ENCODE measurements at regions not wholly inside any gene's neighbourhood (a gene's known extent, or its start where the extent isn't known, plus 50 kb on each side); places are given as distances from the start of the nearest gene placed in this dataset.
"Not testable (repeated sequence)": the region's sequence is repeated elsewhere in the genome, so short reads cannot be mapped to it uniquely, and the experiment has no call there.

DNA sequence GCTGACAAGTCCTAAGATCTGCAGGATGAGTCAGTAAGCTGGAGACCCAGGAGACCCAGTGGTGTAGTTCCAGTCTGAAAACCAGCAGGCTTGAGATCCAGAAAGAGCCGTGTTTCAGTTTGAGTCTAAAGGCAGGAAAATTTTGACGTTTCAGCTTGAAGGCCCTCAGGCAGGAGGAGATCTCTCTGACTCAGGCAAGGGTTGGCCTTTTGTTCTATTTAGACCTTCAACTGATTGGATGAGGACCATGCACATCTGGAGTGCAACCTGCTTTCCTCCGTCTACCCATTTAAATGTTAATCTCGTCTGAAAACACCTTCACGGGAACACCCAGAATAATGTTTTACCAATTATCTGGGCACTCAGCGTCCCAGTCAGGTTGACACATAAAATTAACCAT lies 69.5 kb downstream of the NPIPA7 start:
- not testable (repeated sequence) for DNase-seq

DNA sequence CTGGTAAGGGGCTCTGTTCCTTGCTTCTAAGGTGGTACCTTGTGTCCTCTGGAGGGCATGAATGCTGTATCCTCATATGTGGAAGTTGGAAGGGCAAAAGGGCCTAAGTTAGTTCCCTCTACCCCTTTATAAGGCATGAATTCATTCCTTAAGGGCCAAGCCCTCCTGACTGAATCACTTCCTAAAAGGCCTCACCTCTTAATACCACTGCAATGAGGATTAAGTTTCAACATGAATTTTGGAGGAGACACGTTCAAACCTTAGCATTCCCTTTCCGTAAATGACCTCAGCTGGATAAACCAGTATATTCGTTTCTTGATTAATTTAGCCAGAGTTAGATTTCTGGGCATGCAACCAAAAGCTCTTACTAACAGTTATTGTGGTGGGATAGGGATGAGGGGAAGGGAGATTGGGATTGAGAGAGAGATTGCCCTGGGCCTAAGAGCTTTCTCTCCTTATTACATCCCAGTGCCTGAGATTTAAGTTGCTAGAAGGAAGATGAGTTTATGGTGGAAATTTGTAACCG lies 70.8 kb downstream of the NPIPA7 start:
- not testable (repeated sequence) for DNase-seq

DNA sequence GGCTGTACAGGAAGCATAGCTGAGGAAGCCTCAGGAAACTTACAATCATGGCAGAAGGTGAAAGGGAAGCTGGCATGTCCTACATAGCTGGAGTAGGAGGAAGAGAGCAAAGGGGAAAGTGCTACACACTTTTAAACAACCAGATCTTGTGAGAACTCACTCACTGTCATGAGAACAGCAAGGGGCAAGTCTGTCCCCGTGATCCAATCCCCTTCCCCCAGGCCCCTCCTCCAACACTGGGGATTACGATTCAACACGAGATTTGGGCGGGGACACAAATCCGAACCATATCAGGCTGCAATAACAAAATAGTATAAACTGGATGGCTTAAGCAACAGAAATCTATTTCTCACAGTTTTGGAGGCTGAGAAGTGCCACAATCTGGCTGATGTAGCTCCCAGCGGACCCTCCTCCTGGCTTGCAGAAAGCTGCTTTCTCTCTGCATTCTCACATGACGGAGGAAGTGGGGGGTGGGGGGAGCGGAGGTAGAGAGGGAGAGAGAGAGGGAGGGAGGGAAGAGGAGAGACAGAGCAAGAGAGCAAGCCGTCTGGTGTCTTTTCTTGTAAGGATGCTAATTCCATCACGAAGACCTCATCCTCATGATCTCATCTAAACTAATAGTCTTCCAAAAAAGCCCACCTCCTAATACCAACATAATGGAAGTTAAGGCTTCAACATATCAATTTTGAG lies 72.9 kb downstream of the NPIPA7 start:
- not testable (repeated sequence) for DNase-seq

DNA sequence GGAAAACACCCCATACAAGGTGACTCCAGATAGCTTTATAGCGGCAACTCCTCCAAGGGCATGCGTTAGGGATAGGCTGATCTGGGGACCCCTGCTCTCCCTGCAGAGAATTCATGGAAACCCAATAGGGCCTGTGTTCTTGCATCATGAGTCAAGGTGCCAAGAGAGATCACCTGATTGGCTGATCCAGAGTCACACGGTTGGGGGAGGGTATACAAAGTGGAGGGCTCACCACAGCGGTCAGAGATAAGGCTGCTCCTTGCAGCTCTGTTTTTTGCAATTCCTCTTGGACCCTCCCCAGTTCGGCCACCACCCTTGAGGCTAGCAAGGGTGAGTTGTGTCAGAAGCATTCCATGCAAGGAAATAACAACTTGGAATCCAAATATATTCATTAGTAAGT lies 79.6 kb downstream of the NPIPA7 start:
- DNase-seq: not testable (repeated sequence)

DNA sequence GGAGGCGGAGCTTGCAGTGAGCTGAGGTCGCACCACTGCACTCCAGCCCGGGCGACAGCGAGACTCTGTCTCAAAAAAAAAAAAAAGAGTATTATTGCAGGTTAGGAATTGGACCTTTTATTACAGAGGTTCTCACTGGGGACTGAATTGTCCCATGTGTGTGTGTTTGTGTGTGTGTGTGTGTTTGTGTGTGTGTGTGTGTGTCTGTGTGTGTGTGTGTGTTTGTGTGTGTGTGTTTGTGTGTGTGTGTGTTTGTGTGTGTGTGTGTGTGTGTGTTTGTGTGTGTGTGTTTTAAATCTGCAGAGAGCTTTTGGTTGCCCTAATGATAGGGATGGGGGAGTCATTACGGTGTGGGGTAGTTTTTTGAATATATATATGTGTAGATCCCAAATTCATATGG lies 84.9 kb downstream of the NPIPA7 start:
- not testable (repeated sequence) for DNase-seq

DNA sequence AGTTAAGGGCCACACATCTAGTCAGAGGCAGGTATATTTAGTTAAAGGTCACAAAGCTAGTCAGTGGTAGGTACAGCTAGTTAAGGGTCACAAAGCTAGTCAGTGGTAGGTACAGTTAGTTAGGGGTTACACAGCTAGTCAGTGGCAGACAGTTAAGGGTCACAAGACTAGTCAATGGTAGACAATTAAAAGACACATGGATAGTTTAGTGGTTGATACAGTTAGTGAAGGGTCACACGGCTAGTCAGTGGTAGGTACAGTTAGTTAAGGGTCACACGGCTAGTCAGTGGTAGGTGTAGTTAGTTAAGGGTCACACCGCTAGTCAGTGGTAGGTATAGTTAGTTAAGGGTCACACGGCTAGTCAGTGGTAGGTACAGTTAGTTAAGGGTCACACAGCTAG lies 110.0 kb downstream of the NPIPA7 start:
- DNase-seq: not testable (repeated sequence)

DNA sequence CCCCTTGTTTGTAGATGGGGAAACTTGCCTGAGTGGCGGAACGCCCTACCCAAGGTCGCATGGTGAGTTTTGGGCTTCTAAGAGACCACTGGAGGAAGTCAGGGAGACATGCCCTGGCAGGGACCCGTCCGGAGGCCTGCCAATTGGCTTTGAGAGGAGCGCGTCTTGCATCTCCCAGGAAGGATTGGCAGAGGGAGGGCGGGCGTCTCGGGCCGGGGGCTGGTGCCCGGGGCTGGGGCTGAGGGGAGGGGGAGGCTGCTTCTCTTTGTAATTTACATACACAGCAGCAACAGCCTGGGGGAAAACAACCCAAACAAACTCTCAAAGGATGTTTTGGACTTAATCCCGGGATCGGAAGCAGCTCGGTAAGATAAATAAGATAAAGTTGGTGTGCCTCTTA lies 110.5 kb downstream of the NPIPA7 start:
- DNase-seq: not testable (repeated sequence)

DNA sequence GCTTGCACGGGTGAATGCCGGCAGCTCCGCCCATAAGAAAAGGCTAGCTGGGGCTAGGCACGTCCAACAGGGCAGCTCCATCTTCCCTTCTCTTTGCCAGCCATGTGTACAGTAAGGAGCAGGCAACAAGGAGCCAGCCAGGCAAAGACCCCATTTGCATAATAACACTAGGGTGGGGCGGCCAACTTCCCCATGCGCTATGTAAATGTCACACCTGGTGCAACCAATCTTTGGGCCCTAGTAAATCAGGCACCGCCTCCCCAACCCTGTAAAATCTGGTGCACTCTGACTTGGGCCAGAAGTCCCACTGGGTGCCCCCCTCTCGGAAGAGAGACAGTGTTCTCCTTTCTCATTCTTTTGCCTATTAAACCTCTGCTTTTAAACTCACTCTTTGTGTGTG lies 115.2 kb downstream of the NPIPA7 start:
- not testable (repeated sequence) for DNase-seq

DNA sequence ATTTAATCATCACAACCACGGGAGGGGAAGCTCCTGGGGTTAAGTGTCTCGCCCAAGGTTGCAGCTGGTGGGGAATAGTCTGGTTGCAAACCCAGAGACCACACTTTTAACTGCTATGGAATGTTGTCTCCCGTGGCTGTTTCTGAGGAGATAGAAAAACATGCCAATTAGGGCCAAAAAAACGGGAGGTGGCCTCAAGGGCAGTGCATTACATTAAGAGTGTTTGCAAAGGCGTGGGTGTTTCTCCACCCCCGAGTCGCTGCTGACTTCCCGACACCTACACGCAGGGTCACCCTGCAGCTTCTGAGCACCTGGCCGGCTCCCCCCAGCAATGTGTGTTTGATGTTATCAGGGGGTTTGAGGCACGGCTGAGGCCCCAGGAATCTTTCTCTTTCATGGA lies 116.1 kb downstream of the NPIPA7 start:
- DNase-seq: not testable (repeated sequence)

DNA sequence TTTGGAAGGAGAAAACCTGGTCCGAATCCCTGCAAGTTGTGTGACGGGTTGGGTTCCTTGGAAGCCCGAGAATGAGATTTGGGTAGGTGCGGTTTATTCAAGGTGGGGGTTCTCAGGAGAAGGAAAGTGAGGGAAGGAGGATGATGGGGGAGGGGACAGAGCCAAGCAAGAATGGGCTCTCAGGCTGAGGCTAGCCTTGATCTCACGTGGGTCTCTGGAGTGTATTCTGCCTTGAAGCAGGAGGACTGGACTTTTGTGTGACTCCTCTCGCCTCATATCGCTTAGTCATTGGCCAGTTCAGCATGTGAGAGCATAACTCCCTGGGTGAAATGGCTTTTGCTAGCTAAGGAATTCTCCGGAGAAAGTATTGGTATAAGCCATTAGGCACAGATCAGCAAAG lies 120.9 kb downstream of the NPIPA7 start:
- DNase-seq: not testable (repeated sequence)

DNA sequence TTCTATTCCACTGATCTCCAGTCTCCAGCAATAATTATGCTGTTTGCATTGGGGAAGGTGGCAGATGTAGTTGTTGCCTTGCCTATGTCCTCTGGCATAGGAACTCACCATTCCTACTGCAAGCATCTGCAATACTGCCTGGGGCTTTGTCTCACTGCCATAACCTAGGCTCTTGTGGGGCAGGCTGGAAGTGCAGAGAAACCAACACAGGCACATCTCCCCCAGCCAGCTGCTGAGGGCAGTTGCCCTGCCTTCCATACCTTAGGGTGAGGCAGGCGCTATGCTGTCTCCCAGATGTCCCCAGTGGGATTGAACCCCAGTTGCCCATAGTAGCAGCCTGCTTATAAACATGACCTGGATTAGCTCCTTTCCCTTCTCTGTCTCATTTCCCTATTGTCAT lies 128.1 kb downstream of the NPIPA7 start:
- not testable (repeated sequence) for DNase-seq

DNA sequence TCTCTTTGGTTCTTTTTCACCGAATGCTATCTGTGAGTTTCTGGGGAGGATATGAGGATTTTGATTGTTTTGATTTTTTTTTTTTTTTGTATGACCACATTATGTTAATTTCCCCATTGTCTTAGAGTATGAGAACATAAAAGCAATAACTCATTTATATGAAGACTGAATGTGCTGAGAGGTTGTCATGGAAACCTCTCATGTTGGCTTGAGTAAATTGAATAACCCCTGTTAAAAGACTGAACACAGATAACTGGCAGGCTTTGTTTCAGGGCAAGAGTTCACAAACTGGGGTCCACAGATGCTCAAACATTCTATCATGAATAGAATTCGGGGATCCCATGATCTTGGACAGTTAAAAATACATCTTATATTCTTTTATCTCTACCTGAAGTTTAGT lies 129.4 kb downstream of the NPIPA7 start:
- not testable (repeated sequence) for DNase-seq

DNA sequence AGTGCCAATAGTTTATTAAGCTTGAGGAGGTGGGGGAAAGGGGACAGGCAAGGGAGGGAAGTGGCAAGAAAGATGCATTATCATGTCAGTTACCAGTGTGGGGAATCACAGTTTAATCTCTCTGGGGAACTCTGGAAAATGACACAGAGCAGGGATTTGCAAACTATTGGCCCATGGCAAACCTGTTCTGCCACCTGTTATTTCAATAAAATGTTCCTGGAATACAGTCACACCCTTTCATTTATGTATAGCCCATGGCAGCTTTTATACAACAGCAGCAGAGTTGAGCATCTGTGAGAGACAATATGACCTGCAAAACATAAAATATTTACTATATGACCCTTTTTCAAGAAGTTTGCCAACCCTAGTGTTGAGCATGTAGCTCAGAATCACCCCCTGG lies 140.5 kb downstream of the NPIPA7 start:
- not testable (repeated sequence) for DNase-seq

DNA sequence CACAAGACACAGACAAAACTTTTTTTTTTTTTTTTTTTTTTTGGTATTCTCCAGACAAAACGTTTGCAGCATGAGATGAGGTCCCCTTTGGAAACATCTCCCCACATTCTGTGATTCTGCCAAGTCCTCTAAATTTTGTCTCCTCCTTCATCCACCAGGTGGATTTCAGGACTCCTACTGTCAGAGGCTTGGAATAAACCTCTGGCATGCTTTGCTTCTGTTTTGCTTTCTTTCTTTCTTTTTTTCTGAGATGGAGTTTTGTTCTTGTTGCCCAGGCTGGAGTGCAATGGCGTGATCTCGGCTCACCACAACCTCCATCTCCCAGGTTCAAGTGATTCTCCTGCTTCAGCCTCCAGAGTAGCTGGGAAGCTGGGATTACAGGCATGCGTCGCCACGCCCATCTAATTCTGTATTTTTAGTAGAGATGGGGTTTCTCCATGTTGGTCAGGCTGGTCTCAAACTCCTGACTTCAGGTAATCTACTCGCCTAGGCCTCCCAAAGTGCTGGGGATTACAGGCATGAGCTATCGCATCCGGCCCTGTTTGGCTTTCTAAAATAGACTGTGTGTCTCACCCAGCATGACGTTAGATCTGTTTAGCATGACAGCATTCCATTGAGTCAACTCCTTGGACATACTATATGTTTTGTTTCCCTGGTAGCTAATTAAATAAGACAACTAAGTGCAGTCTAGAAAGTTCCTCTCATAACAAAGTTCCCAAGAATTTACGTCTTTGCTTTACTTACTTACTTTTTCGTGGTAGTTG lies 142.5 kb downstream of the NPIPA7 start:
- DNase-seq: not testable (repeated sequence)

DNA sequence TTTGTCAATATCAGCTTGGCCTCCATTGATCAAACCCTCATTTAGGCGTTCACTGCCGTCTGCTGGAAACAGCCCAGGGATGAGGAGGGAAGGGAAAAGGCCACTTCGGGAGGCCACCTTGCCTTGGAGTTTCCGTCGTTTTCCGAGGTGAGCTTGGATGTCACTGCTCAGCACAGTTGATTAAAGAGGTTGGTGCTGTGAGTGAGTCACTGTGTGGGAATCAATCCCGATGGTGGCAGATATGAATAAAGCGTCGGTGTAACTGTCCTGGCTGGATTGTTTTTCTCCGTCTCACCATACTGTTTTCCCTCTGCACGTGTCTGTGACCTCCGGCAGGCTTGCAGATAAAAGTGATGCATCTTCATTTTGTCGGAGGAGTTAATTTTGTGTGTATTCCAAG lies 148.1 kb downstream of the NPIPA7 start:
- DNase-seq: not testable (repeated sequence)

DNA sequence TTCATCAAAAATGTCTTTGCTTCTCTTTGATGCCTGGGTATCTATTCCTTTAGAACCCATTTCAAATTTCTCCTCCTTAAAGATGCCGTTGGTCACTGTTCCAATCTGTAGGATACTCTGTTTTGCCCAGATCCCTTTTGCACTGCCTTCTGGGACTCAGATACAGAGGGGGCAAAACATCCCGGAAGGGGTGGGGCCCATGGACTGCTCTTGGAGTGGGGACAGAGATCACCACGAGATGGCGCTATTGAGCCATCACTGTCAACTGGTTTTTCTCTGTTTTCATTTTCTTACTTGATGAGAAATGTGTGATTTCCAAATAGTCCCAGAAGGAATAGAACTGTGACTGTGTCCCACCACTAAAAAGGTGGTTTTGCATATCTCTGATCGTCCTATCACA lies 151.8 kb downstream of the NPIPA7 start:
- not testable (repeated sequence) for DNase-seq

DNA sequence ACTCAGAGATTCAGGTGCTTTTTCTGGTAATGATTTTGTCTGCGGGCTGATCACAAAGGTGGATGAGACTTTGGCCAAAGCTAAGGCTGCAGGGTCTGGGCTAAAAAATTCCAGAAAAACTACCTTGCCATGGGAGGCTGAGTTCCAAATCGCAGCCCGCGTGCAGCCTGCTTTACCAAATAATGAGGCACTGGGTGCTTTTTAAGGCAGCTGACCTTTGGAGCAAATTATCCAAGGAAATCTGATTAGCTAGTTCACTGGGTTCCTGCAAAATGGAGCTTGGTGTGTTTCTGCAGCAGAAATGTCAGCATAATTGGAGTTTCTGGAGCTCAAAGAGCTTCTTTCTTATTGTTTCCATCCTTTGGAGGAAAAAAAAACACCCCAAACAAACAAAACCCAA lies 156.6 kb downstream of the NPIPA7 start:
- DNase-seq: not testable (repeated sequence)

DNA sequence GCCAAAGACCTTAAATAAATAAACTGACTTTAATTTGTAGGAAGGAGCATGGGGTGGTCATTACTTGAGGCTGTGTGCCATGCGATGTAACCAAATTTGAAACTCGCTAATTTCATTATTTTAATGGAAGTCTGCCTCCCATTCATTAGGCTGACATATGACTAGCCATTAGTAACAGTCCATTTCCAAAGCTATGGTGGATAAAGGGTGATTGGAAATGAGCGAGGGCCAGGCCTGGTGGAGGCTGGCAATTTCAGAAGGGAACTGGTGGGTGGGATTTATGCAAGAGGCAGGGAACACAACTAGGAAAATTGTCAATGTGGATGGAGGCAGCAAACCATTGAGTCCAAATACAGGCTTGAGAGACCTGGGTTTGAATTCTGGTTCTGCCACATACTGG lies 157.2 kb downstream of the NPIPA7 start:
- not testable (repeated sequence) for DNase-seq

DNA sequence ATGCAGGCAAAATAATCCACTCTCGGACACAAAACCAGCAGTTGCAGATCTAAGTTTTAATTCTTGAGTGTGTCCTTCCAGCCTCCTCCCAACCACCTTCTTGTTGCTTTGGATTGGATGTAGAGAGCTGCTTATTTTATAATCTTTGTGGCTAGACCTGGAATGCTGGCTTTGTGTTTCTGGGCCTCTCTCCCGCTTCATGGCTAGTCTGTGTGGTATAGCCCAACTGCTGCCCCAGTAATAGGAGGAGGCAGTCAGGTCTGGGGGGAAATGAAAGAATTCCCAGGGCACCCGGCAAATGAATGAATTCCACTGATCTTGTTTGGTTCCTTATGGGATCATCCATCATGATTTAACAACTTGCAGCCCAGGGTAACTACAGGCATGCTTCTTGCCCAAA lies 170.8 kb downstream of the NPIPA7 start:
- not testable (repeated sequence) for DNase-seq

DNA sequence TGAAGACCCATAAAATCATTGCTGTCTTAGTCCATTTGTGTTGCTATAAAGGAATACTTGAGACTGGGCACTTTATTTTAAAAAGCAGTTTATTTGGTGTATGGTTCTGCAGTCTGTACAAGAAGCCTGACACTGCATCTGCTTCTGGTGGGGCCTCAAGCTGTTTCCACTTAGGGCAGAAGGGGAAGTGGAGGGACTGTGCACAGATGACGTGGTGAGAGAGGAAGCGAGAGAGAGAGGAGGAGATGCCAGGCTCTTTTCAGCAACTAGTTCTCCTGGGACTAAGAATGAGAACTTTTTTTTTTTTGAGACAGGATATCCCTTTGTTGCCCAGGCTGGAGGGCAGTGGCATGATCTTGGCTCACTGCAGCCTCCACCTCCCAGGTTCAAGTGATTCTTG lies 171.9 kb downstream of the NPIPA7 start:
- DNase-seq: not testable (repeated sequence)

DNA sequence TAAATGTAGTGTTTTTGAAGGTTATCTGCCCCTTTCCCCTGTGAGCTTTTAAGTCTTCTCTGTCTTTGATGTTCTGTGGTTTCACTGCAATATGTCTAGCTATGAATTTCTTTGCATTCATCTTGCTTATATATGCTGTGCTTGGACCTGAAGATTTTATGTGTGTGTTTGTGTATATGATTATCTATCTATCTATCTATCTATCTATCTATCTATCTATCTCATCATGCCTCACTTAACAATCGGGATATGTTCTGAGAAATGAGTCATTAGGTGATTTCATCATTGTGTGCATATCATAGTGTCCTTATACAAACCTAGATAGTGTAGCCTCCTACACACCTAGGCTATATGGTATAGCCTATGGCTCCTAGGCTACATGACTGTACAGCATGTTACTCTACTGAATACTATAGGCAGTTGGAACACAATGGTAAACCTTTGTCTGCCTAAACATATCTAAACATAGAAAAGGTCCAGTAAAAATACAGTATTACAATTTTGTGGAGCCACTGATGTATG lies 173.9 kb downstream of the NPIPA7 start:
- not testable (repeated sequence) for DNase-seq

DNA sequence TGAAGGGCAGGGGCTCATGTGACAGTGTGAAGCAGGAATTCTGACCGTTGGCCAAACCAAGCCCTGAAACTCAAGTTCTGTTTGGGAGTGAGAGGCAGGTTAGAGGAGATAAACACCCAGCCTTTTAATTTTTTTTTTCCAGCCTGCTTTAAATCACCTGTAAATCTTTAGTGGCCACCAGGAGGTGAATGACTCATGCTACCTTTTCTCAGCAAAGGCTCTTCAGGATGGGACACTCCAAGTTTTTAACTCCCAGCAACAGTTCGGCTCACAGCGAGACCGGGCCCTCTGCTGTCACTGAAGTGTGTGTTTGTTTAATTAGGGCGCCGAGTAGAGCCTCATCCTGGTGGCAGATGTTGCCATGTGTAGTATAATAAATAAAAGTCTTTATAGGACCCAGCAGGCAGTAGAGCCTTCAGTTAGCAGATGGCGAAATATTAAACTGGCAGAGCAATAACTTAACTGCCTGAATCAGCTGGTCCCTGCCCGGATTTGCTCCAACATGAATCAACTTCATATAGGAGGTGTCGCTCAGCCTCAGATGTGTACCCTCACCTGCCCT lies 180.3 kb downstream of the NPIPA7 start:
- DNase-seq: not testable (repeated sequence)

Measured in muscle of back (tissue), 3 donors.